ENCODE measurements at regions not wholly inside any gene's neighbourhood (a gene's known extent, or its start where the extent isn't known, plus 50 kb on each side); places are given as distances from the start of the nearest gene placed in this dataset.

- in situ Hi-C loops (cut with HindIII; ENCODE audit: low pct_unique_long_range_greater_than_20kb, low sequenced_read_pairs), result no loop called here
Measured at GRCh38 chr11:92820860-92821259, 148.6 kb upstream of the MTNR1B start.

GRCh38 chr11:92822410-92822809 is 147.0 kb upstream of the MTNR1B start:
- H3K27ac ChIP-seq (ENCODE audit: low read length), result no peak overlapping the region
- CTCF ChIA-PET, result no interaction called here
- DNase-seq (ENCODE audit: low read depth, low spot score), result no peak
- no peaks in the 10 kb centered on the region for H3K9me3 ChIP-seq (ENCODE audit: control insufficient read depth, insufficient read depth, low read depth, low read length)
- no peak for TF ChIP-seq REST (IDR thresholded peaks at IDR 0.05; ENCODE audit: insufficient read depth in 1 of 2, low read depth in 2 of 2, low read length in 1 of 2)
- no peak for TF ChIP-seq TCF7L2 (IDR thresholded peaks at IDR 0.05; ENCODE audit: low read depth, low read length)
- no peak for TF ChIP-seq CTCF (IDR thresholded peaks at IDR 0.05)
- TF ChIP-seq SIN3A (IDR thresholded peaks at IDR 0.05; ENCODE audit: borderline replicate concordance, insufficient read depth, low read depth, low read length), result no peak
- TF ChIP-seq POLR2AphosphoS5 (IDR thresholded peaks at IDR 0.05; ENCODE audit: low read depth, low read length), result no peak
- H3K4me3 ChIP-seq (ENCODE audit: low read depth in 2 of 2, low read length in 2 of 2), result no peak overlapping the region
- H3K36me3 ChIP-seq (ENCODE audit: control insufficient read depth, insufficient read depth, low read length), result no peaks in the 10 kb centered on the region
- H3K27me3 ChIP-seq (ENCODE audit: control insufficient read depth, insufficient read depth, low read length), result no peaks in the 10 kb centered on the region
- POLR2A ChIA-PET, result interaction anchor here (0.7 kb wide), 1 partner anchor 648 kb away, joined by 9 read pairs; no protein-coding TSS in a partner anchor
- no peaks in the 10 kb centered on the region for H3K4me1 ChIP-seq (ENCODE audit: control insufficient read depth, insufficient read depth, low read length)
- in situ Hi-C loops (cut with HindIII; ENCODE audit: low pct_unique_long_range_greater_than_20kb, low sequenced_read_pairs) (no loop called here), intact Hi-C loops (cut with micrococcal nuclease; ENCODE audit: unreplicated experiment) (no loop called here)
- no peak for ATAC-seq
- BruUV-seq (replicated peaks), result no TSS peak

More at GRCh38 chr11:92820860-92821259, 148.6 kb upstream of the MTNR1B start:
- Histone ChIP-seq H3K4me1 (ENCODE audit: control insufficient read depth, insufficient read depth, low read length) (no peaks in the 10 kb centered on the region), H3K36me3 (ENCODE audit: control insufficient read depth, insufficient read depth, low read length) (no peaks in the 10 kb centered on the region), H3K4me3 (ENCODE audit: low read depth in 2 of 2, low read length in 2 of 2) (no peak overlapping the region), H3K27ac (ENCODE audit: low read length) (no peak overlapping the region), H3K9me3 (ENCODE audit: control insufficient read depth, insufficient read depth, low read depth, low read length) (no peaks in the 10 kb centered on the region), H3K27me3 (ENCODE audit: control insufficient read depth, insufficient read depth, low read length) (no peaks in the 10 kb centered on the region)
- BruUV-seq (replicated peaks), result no TSS peak
- ChIA-PET CTCF (no interaction called here), POLR2A (no interaction called here)
- intact Hi-C loops (cut with micrococcal nuclease; ENCODE audit: unreplicated experiment), result no loop called here
- ATAC-seq (no peak), DNase-seq (ENCODE audit: low read depth, low spot score) (no peak)
- TF ChIP-seq TCF7L2 (IDR thresholded peaks at IDR 0.05; ENCODE audit: low read depth, low read length), result no peak
- no peak for TF ChIP-seq CTCF (IDR thresholded peaks at IDR 0.05)

GRCh38 chr11:92826136-92826535 is 143.3 kb upstream of the MTNR1B start:
- no peak for TF ChIP-seq CTCF (IDR thresholded peaks at IDR 0.05)
- TF ChIP-seq TCF7L2 (IDR thresholded peaks at IDR 0.05; ENCODE audit: low read depth, low read length), result no peak
- TF ChIP-seq POLR2AphosphoS5 (IDR thresholded peaks at IDR 0.05; ENCODE audit: low read depth, low read length), result no peak
- no peak for TF ChIP-seq SIN3A (IDR thresholded peaks at IDR 0.05; ENCODE audit: borderline replicate concordance, insufficient read depth, low read depth, low read length)
- no peak for TF ChIP-seq REST (IDR thresholded peaks at IDR 0.05; ENCODE audit: insufficient read depth in 1 of 2, low read depth in 2 of 2, low read length in 1 of 2)
- ATAC-seq (no peak), DNase-seq (ENCODE audit: low read depth, low spot score) (no peak)
- no peaks in the 10 kb centered on the region for H3K36me3 ChIP-seq (ENCODE audit: control insufficient read depth, insufficient read depth, low read length)
- no TSS peak for BruUV-seq (replicated peaks)
- H3K4me3 ChIP-seq (ENCODE audit: low read depth in 2 of 2, low read length in 2 of 2), result no peak overlapping the region
- no peaks in the 10 kb centered on the region for H3K4me1 ChIP-seq (ENCODE audit: control insufficient read depth, insufficient read depth, low read length)
- ChIA-PET CTCF (no interaction called here), POLR2A (no interaction called here)
- in situ Hi-C loops (cut with HindIII; ENCODE audit: low pct_unique_long_range_greater_than_20kb, low sequenced_read_pairs), result no loop called here
- intact Hi-C loops (cut with micrococcal nuclease; ENCODE audit: unreplicated experiment), result no loop called here
- H3K9me3 ChIP-seq (ENCODE audit: control insufficient read depth, insufficient read depth, low read depth, low read length), result no peaks in the 10 kb centered on the region
- H3K27me3 ChIP-seq (ENCODE audit: control insufficient read depth, insufficient read depth, low read length), result no peaks in the 10 kb centered on the region
- H3K27ac ChIP-seq (ENCODE audit: low read length), result no peak overlapping the region

Data from Panc1 (cell line).